ENCODE measurements at regions not wholly inside any gene's neighbourhood (a gene's known extent, or its start where the extent isn't known, plus 50 kb on each side); places are given as distances from the start of the nearest gene placed in this dataset.

DNA sequence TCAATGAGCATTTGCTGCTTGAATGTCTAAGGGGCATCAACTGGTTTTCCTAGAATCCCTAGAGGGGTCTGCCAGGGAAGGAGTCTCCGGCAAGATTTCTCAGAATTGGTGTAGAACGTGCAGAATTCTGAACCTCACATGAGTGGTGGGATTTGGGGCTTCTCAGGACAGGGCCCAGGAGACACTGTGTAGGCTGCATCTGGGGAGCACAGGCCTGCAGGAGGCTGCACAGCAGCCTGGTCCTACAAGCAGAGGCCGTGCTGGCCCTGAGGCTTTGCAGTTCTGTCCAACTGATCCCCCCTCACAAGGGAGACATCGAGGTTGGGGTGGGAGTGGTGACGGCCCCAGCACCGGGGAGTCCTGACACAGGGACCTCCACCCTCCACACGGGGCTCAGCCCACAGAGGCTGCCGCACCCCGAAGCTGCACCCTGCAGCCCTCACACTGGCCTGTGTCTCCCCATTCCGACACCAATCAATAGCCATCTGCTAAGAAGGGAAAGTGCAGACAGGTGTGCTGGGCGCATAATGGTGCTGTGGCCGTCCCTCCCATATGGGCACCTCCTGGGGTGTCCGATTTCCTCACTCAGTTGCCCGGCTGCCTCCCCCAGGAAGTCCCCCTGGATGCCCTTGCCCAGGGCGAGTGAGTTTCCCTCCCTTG, 688.1 kb downstream of the BRD1 start:
- Histone ChIP-seq H2AFZ (ENCODE audit: low read depth, low read length, severe bottlenecking) (no peak overlapping the region), H3K4me2 (ENCODE audit: low read depth, low read length, poor library complexity, severe bottlenecking) (no peak overlapping the region), H3K9ac (ENCODE audit: low read length) (no peak overlapping the region), H3K4me3 (ENCODE audit: insufficient read depth, low read length, poor library complexity, severe bottlenecking) (no peak overlapping the region), H3K27ac (ENCODE audit: low read depth, low read length) (no peak overlapping the region), H3K36me3 (ENCODE audit: low read length) (no peaks in the 10 kb centered on the region), H3K9me3 (ENCODE audit: insufficient read depth, low read length) (no peaks in the 10 kb centered on the region), H4K20me1 (ENCODE audit: low read depth, low read length) (no peaks in the 10 kb centered on the region), H3K79me2 (ENCODE audit: insufficient read depth, low read length) (no peaks in the 10 kb centered on the region), H3K27me3 (ENCODE audit: low read length) (no peaks in the 10 kb centered on the region), H3K9me2 (replicated peaks; ENCODE audit: insufficient read depth, low read length) (no peaks in the 10 kb centered on the region), H3F3A (ENCODE audit: insufficient read depth) (no peaks in the 10 kb centered on the region)
- TF ChIP-seq CTCF (IDR thresholded peaks at IDR 0.05; ENCODE audit: insufficient read depth, low read length, poor library complexity, severe bottlenecking) (no peak), EZH2phosphoT487 (conservative IDR thresholded peaks at IDR 0.05; ENCODE audit: low read length) (no peak)

DNA sequence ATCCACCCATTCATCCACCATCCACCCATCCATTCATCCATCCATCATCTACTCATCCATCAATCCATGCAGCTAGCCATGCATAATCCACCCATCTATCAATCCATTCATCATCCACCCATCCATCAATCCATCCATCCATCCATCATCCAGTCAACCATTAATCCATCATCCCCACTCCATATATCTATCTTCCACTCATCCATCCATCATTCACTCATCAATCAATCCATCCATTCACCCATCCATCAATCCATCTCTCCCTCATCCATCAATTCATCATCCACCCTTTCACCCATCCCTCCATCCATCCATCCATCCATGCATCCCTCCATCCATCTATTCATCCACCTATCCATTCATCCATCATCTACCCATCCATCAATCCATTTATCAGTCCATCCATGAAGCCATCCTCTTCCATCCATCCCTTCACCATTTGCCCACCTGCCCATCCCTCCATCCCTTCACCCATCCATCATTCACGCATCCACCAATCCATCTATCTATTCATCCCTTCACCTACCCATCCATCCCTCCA, 689.4 kb downstream of the BRD1 start:
- Histone ChIP-seq H3K79me2 (ENCODE audit: insufficient read depth, low read length) (no peaks in the 10 kb centered on the region), H3K4me2 (ENCODE audit: low read depth, low read length, poor library complexity, severe bottlenecking) (no peak overlapping the region), H2AFZ (ENCODE audit: low read depth, low read length, severe bottlenecking) (no peak overlapping the region), H4K20me1 (ENCODE audit: low read depth, low read length) (no peaks in the 10 kb centered on the region), H3F3A (ENCODE audit: insufficient read depth) (no peaks in the 10 kb centered on the region), H3K9me3 (ENCODE audit: insufficient read depth, low read length) (no peaks in the 10 kb centered on the region), H3K36me3 (ENCODE audit: low read length) (no peaks in the 10 kb centered on the region), H3K27ac (ENCODE audit: low read depth, low read length) (no peak overlapping the region), H3K4me3 (ENCODE audit: insufficient read depth, low read length, poor library complexity, severe bottlenecking) (no peak overlapping the region), H3K9ac (ENCODE audit: low read length) (no peak overlapping the region), H3K27me3 (ENCODE audit: low read length) (no peaks in the 10 kb centered on the region), H3K9me2 (replicated peaks; ENCODE audit: insufficient read depth, low read length) (no peaks in the 10 kb centered on the region)
- TF ChIP-seq EZH2phosphoT487 (conservative IDR thresholded peaks at IDR 0.05; ENCODE audit: low read length) (no peak), CTCF (IDR thresholded peaks at IDR 0.05; ENCODE audit: insufficient read depth, low read length, poor library complexity, severe bottlenecking) (no peak)

- H3K36me3 ChIP-seq (ENCODE audit: low read length), result no peaks in the 10 kb centered on the region
- no peaks in the 10 kb centered on the region for H4K20me1 ChIP-seq (ENCODE audit: low read depth, low read length)
- no peak overlapping the region for H3K4me3 ChIP-seq (ENCODE audit: insufficient read depth, low read length, poor library complexity, severe bottlenecking)
- no peak for TF ChIP-seq EZH2phosphoT487 (conservative IDR thresholded peaks at IDR 0.05; ENCODE audit: low read length)
- no peak for TF ChIP-seq CTCF (IDR thresholded peaks at IDR 0.05; ENCODE audit: insufficient read depth, low read length, poor library complexity, severe bottlenecking)
- H3K79me2 ChIP-seq (ENCODE audit: insufficient read depth, low read length), result no peaks in the 10 kb centered on the region
- no peaks in the 10 kb centered on the region for H3K27me3 ChIP-seq (ENCODE audit: low read length)
- H3F3A ChIP-seq (ENCODE audit: insufficient read depth), result no peaks in the 10 kb centered on the region
- no peak overlapping the region for H3K4me2 ChIP-seq (ENCODE audit: low read depth, low read length, poor library complexity, severe bottlenecking)
- H3K9me3 ChIP-seq (ENCODE audit: insufficient read depth, low read length), result no peaks in the 10 kb centered on the region
- no peak overlapping the region for H2AFZ ChIP-seq (ENCODE audit: low read depth, low read length, severe bottlenecking)
- no peak overlapping the region for H3K9ac ChIP-seq (ENCODE audit: low read length)
- no peak overlapping the region for H3K27ac ChIP-seq (ENCODE audit: low read depth, low read length)
- no peaks in the 10 kb centered on the region for H3K9me2 ChIP-seq (replicated peaks; ENCODE audit: insufficient read depth, low read length)
Measured at GRCh38 chr22:49137206-49137840, 690.4 kb downstream of the BRD1 start.
